H1 (cell line): ENCODE measurements at regions not wholly inside any gene's neighbourhood (a gene's known extent, or its start where the extent isn't known, plus 50 kb on each side); places are given as distances from the start of the nearest gene placed in this dataset.

Experiments used
- CTCF ChIA-PET: fragments of 300-600 bp; sonication (Branson Sonifier 250); formaldehyde crosslinking; loops from one replicate; lab custom pipeline; 2021; ENCODE audit not compliant: partially characterized antibody; lab: Charles Lee
- POLR2A ChIA-PET: fragments of 300-600 bp; sonication (Branson Sonifier 250); formaldehyde crosslinking; loops from one replicate; lab custom pipeline; 2021; ENCODE audit warnings: inconsistent platforms; ENCODE audit not compliant: partially characterized antibody; lab: Charles Lee
- DNase-seq, 2 experiments: peaks; one replicate each; pipeline versions ENCODE4 v3.0.0 to v3.0.0-alpha.2; 2010 to 2022; ENCODE audit warnings: low spot score in 2 of 2, low read depth in 1 of 2, mixed read lengths in 1 of 2
- FAIRE-seq: peaks from 2 replicates; lab custom pipeline; 2011; peaks lifted over from hg19 to GRCh38; lab: Jason Lieb, UNC
- H2AFZ ChIP-seq: 2 replicates; pipeline ENCODE4 v1.8.1; 2012; ENCODE audit warnings: low read length, inconsistent platforms
- H2AK5ac ChIP-seq: 2 replicates; pipeline ENCODE4 v1.6.1; 2013; ENCODE audit warnings: low read depth, low read length
- H2BK120ac ChIP-seq: replicated peaks from 2 replicates; pipeline ENCODE3; 2013; ENCODE audit warnings: low read depth, low read length, inconsistent platforms
- H2BK12ac ChIP-seq: 2 replicates; pipeline ENCODE4 v1.6.1; 2013; ENCODE audit warnings: low read depth, low read length
- H2BK15ac ChIP-seq: 2 replicates; pipeline ENCODE4 v1.6.1; 2013; ENCODE audit warnings: low read length
- H2BK20ac ChIP-seq: 2 replicates; pipeline ENCODE4 v1.6.1; 2013; ENCODE audit warnings: low read length
- H2BK5ac ChIP-seq: 2 replicates; pipeline ENCODE4 v1.6.1; 2013; ENCODE audit warnings: low read depth, low read length
- H3K14ac ChIP-seq: 2 replicates; pipeline ENCODE4 v1.6.1; 2013; ENCODE audit warnings: inconsistent platforms; ENCODE audit not compliant: insufficient read length
- H3K18ac ChIP-seq: 2 replicates; pipeline ENCODE4 v1.6.1; 2013; ENCODE audit warnings: low read length; ENCODE audit errors: extremely low read depth
- H3K23ac ChIP-seq: 2 replicates; pipeline ENCODE4 v1.6.1; 2013; ENCODE audit warnings: inconsistent platforms; ENCODE audit not compliant: insufficient read length
- H3K23me2 ChIP-seq: 2 replicates; pipeline ENCODE4 v1.6.1; 2013; ENCODE audit warnings: low read depth, low read length
- H3K27ac ChIP-seq: 2 replicates; pipeline ENCODE4 v1.6.1; 2011; ENCODE audit warnings: low read depth, low read length, inconsistent platforms
- H3K27me3 ChIP-seq, 4 experiments: replicated peaks in 1 of 4; 1 replicate in 1 of 4; 2 replicates in 3 of 4; pipeline versions ENCODE4 v1.6.1 to v1.8.1; 2011 to 2013; ENCODE audit warnings: low read length in 3 of 4, mild to moderate bottlenecking in 3 of 4, inconsistent platforms in 2 of 4, mixed read lengths in 2 of 4, moderate library complexity in 1 of 4; ENCODE audit not compliant: control insufficient read depth in 3 of 4, insufficient read depth in 3 of 4; ENCODE audit errors: extremely low read depth in 1 of 4
- H3K36me3 ChIP-seq, 4 experiments: 2 replicates each; pipeline versions ENCODE4 v1.6.1 to v1.8.1; 2011 to 2013; ENCODE audit warnings: mild to moderate bottlenecking in 4 of 4, low read length in 3 of 4, moderate library complexity in 2 of 4, control low read depth in 1 of 4, inconsistent platforms in 1 of 4; ENCODE audit not compliant: insufficient read depth in 4 of 4, control insufficient read depth in 2 of 4
- H3K4ac ChIP-seq: replicated peaks from 2 replicates; pipeline ENCODE3; 2013; ENCODE audit warnings: low read length, low read depth, mixed read lengths, inconsistent platforms; ENCODE audit not compliant: insufficient read length
- H3K4me1 ChIP-seq, 4 experiments: replicated peaks in 1 of 4; 1 replicate in 1 of 4; 2 replicates in 3 of 4; pipeline versions ENCODE4 v1.6.1 to v1.8.1; 2011 to 2013; ENCODE audit warnings: low read length in 3 of 4, inconsistent platforms in 2 of 4, mixed read lengths in 1 of 4; ENCODE audit not compliant: insufficient read depth in 4 of 4, control insufficient read depth in 3 of 4
- H3K4me2 ChIP-seq, 2 experiments: 2 replicates each; pipeline versions ENCODE4 v1.6.1 to v1.8.1; 2011 to 2013; ENCODE audit warnings: low read depth in 2 of 2, low read length in 2 of 2, control low read depth in 1 of 2, inconsistent platforms in 1 of 2, mild to moderate bottlenecking in 1 of 2; ENCODE audit not compliant: insufficient read depth in 1 of 2
- H3K4me3 ChIP-seq, 4 experiments: fragments of 200-600, 300-600 bp in 1 of 4; sonication (generic), shearing (Covaris generic), sonication (Bioruptor Twin) in 1 of 4; 2 replicates each; pipeline versions ENCODE4 v1.5.1 to v1.8.1; 2011 to 2016; ENCODE audit warnings: low read length in 4 of 4, low read depth in 3 of 4, control low read depth in 2 of 4, inconsistent platforms in 2 of 4, mild to moderate bottlenecking in 2 of 4, mixed read lengths in 1 of 4, moderate library complexity in 1 of 4; ENCODE audit not compliant: insufficient read depth in 2 of 4; ENCODE audit errors: extremely low read depth in 1 of 4
- H3K56ac ChIP-seq: replicated peaks from 2 replicates; pipeline ENCODE3; 2013; ENCODE audit warnings: low read depth, mild to moderate bottlenecking, mixed read lengths, low read length, inconsistent platforms; ENCODE audit not compliant: insufficient read length
- H3K79me1 ChIP-seq: 2 replicates; pipeline ENCODE4 v1.6.1; 2013; ENCODE audit warnings: low read depth, low read length, control low read depth
- H3K79me2 ChIP-seq, 2 experiments: 2 replicates each; pipeline versions ENCODE4 v1.6.1 to v1.8.1; 2012 to 2013; ENCODE audit warnings: low read length in 2 of 2, mild to moderate bottlenecking in 2 of 2, inconsistent platforms in 1 of 2; ENCODE audit not compliant: insufficient read depth in 2 of 2, control insufficient read depth in 1 of 2
- H3K9ac ChIP-seq, 4 experiments: replicated peaks in 1 of 4; 1 replicate in 1 of 4; 2 replicates in 3 of 4; pipeline versions ENCODE4 v1.6.1 to v1.8.1; 2011 to 2013; ENCODE audit warnings: low read depth in 3 of 4, low read length in 3 of 4, control low read depth in 2 of 4, mild to moderate bottlenecking in 2 of 4, moderate library complexity in 2 of 4, inconsistent platforms in 1 of 4; ENCODE audit errors: extremely low read depth in 1 of 4
- H3K9me3 ChIP-seq, 2 experiments: 2 replicates each; pipeline versions ENCODE4 v1.6.1 to v1.8.1; 2012 to 2013; ENCODE audit warnings: mild to moderate bottlenecking in 2 of 2, moderate library complexity in 2 of 2, control low read depth in 1 of 2, inconsistent platforms in 1 of 2, low read depth in 1 of 2, low read length in 1 of 2, mixed read lengths in 1 of 2; ENCODE audit not compliant: insufficient read depth in 2 of 2
- H4K20me1 ChIP-seq, 2 experiments: replicated peaks in 1 of 2; 2 replicates each; pipeline versions ENCODE3 to v1.8.1; 2011 to 2013; ENCODE audit warnings: inconsistent platforms in 2 of 2, low read length in 2 of 2, mild to moderate bottlenecking in 1 of 2; ENCODE audit not compliant: insufficient read depth in 2 of 2, control insufficient read depth in 1 of 2
- H4K5ac ChIP-seq: 2 replicates; pipeline ENCODE4 v1.6.1; 2013; ENCODE audit warnings: low read length, low read depth, mixed read lengths, inconsistent platforms; ENCODE audit not compliant: insufficient read length
- H4K8ac ChIP-seq: 2 replicates; pipeline ENCODE4 v1.8.0; 2013; ENCODE audit warnings: mild to moderate bottlenecking, moderate library complexity, low read length, inconsistent platforms; ENCODE audit not compliant: insufficient read depth; ENCODE audit errors: extremely low read depth
- H4K91ac ChIP-seq: replicated peaks from 2 replicates; pipeline ENCODE3; 2013; ENCODE audit warnings: low read length, mixed read lengths, inconsistent platforms; ENCODE audit not compliant: insufficient read length
- CBX8 ChIP-seq: fragments of 300-800, 300-1000 bp; sonication (generic); IDR thresholded peaks from 2 replicates; pipeline ENCODE4 v1.7.1; 2016; ENCODE audit warnings: low read depth, low read length, borderline replicate concordance
- CTCF ChIP-seq, 3 experiments: IDR thresholded peaks; 1 replicate in 2 of 3; 2 replicates in 1 of 3; pipeline versions ENCODE4 v1.5.1 to v1.6.1; 2011; ENCODE audit warnings: low read length in 3 of 3, mild to moderate bottlenecking in 3 of 3, inconsistent platforms in 2 of 3, low read depth in 1 of 3, moderate library complexity in 1 of 3; ENCODE audit not compliant: insufficient read depth in 1 of 3; ENCODE audit errors: control extremely low read depth in 1 of 3
- E2F6 ChIP-seq: IDR thresholded peaks from 2 replicates; pipeline ENCODE4 v1.6.1; 2012; ENCODE audit warnings: inconsistent platforms
- JUN ChIP-seq: IDR thresholded peaks from 2 replicates; pipeline ENCODE4 v1.6.1; 2011; ENCODE audit warnings: low read depth, mild to moderate bottlenecking, improper control_type of control experiment, low read length
- MAX ChIP-seq: IDR thresholded peaks from 2 replicates; pipeline ENCODE4 v1.6.1; 2012; ENCODE audit warnings: inconsistent platforms
- PHF8 ChIP-seq: fragments of 200-600 bp; sonication (generic); conservative IDR thresholded peaks from 2 replicates; pipeline ENCODE4 v1.7.1; 2012; ENCODE audit warnings: low read depth, mild to moderate bottlenecking, inconsistent platforms, low read length, moderate library complexity
- RAD21 ChIP-seq, 2 experiments: IDR thresholded peaks in 1 of 2; conservative IDR thresholded peaks in 1 of 2; 2 replicates each; pipeline ENCODE4 v1.6.1; 2011; ENCODE audit warnings: low read depth in 2 of 2, low read length in 2 of 2, improper control_type of control experiment in 1 of 2, inconsistent platforms in 1 of 2, mild to moderate bottlenecking in 1 of 2, moderate library complexity in 1 of 2
- TAF1 ChIP-seq: IDR thresholded peaks from 2 replicates; pipeline ENCODE4 v1.6.1; 2011; ENCODE audit warnings: mild to moderate bottlenecking, low read depth, low read length
- WGBS, 2 experiments: shearing (Covaris generic) in 1 of 2; methylation state at CpG; one replicate each; pipeline versions ENCODE4 v1.1.6 to v1.1.7; 2013 to 2015; ENCODE audit warnings: low lambda C conversion rate in 2 of 2, mixed read lengths in 2 of 2, inconsistent platforms in 1 of 2, low coverage in 1 of 2, missing lambda C conversion rate in 1 of 2; ENCODE audit not compliant: insufficient replicate concordance in 2 of 2, insufficient coverage in 1 of 2, insufficient read length in 1 of 2; ENCODE audit errors: extremely low coverage in 1 of 2, missing lambda C conversion rate in 1 of 2; 5-methylcytosine and 5-hydroxymethylcytosine counted together

GRCh38 chrX:76555816-76556215 is 128.3 kb downstream of the MAGEE1 start:
- Histone ChIP-seq H2BK120ac (no peak overlapping the region), H2BK5ac (no peak overlapping the region), H4K8ac (no peak overlapping the region), H3K14ac (no peak overlapping the region), H2BK15ac (no peak overlapping the region), H4K91ac (no peak overlapping the region), H3K4me3 (no peak overlapping the region), H2AK5ac (no peak overlapping the region), H3K56ac (no peak overlapping the region), H3K18ac (no peak overlapping the region), H3K79me2 (no peaks in the 10 kb centered on the region), H4K5ac (no peak overlapping the region), H3K4me1 (no peaks in the 10 kb centered on the region), H2BK20ac (no peak overlapping the region), H3K23me2 (no peaks in the 10 kb centered on the region), H3K4me2 (no peak overlapping the region), H3K27me3 (no peaks in the 10 kb centered on the region), H3K9me3 (peaks cover 23 to 24% of the 10 kb centered on the region in 2 experiments; a peak in 3 of 4 replicates), H2AFZ (peak overlapping the region; percentile 94), H2BK12ac (no peak overlapping the region), H3K27ac (no peak overlapping the region), H3K23ac (no peak overlapping the region), H3K79me1 (no peaks in the 10 kb centered on the region), H4K20me1 (no peaks in the 10 kb centered on the region), H3K4ac (no peak overlapping the region), H3K36me3 (no peaks in the 10 kb centered on the region), H3K9ac (no peak overlapping the region)
- WGBS, 2 experiments = 7% methylated on average over 3 of the region's 4 CpGs; no CpG with 5 or more reads in 1 of the 2 experiments
- FAIRE-seq (peak; percentile 92), DNase-seq (peak in 1 of 2 experiments; percentile 52)
- POLR2A ChIA-PET = no interaction called here
- TF ChIP-seq JUN (no peak), CTCF (IDR thresholded peaks at IDR 0.05; ENCODE audit: control extremely low read depth in 1 of 3, insufficient read depth in 1 of 3, low read depth in 1 of 3, low read length in 3 of 3) (peak in 2 of 3 experiments; percentile 32 to 48; a peak in 3 of 4 replicates), E2F6 (no peak), CBX8 (no peak), PHF8 (no peak), RAD21 (IDR thresholded peaks at IDR 0.05 in 1 of 2, conservative IDR thresholded peaks at IDR 0.05 in 1 of 2; ENCODE audit: low read depth in 2 of 2, low read length in 2 of 2) (peak; percentile 69 to 79), TAF1 (no peak), MAX (peak; percentile 79)
- CTCF ChIA-PET = interaction anchor here (0.6 to 2.1 kb wide), 10 partner anchors 10 to 1475 kb away, joined by 3 to 7 read pairs (median 3); no protein-coding TSS in a partner anchor
